Naive thymus-derived CD4-positive, alpha-beta T cell (primary cell): ENCODE measurements at regions not wholly inside any gene's neighbourhood (a gene's known extent, or its start where the extent isn't known, plus 50 kb on each side); places are given as distances from the start of the nearest gene placed in this dataset.

Experiments
- ATAC-seq: fragments of 150-1000 bp; cut with Tn5 transposase; 2 replicates; pipeline ENCODE4 v1.10.0; 2021; ENCODE audit warnings: mild to moderate bottlenecking, moderate library complexity
- CTCF ChIA-PET: fragments of 350-600 bp; sonication (Branson Sonifier 250); formaldehyde crosslinking; loops from one replicate; lab custom pipeline; 2021; ENCODE audit warnings: antibody characterized with exemption; lab: Charles Lee
- POLR2A ChIA-PET: fragments of 350-600 bp; sonication (Branson Sonifier 250); formaldehyde crosslinking; loops from one replicate; lab custom pipeline; 2021; ENCODE audit warnings: antibody characterized with exemption, inconsistent platforms; lab: Charles Lee
- DNase-seq, 9 donors: peaks; one replicate each; pipeline versions ENCODE4 v3.0.0 to v3.0.0-alpha.2; 2020 to 2022; ENCODE audit warnings: mixed read lengths in 1 of 9
- H3K27ac ChIP-seq: one replicate; pipeline ENCODE4 v1.7.0; 2013; ENCODE audit warnings: mild to moderate bottlenecking, low read depth, low read length, moderate library complexity
- H3K27me3 ChIP-seq, 2 donors: one replicate each; pipeline ENCODE4 v1.7.0; 2013; ENCODE audit warnings: low read length in 2 of 2, mild to moderate bottlenecking in 2 of 2, moderate library complexity in 2 of 2; ENCODE audit not compliant: control insufficient read depth in 2 of 2, insufficient read depth in 2 of 2
- H3K36me3 ChIP-seq, 3 experiments: 1 replicate in 2 of 3; 2 replicates in 1 of 3; pipeline ENCODE4 v1.7.0; 2013; ENCODE audit warnings: low read length in 3 of 3, mild to moderate bottlenecking in 3 of 3, moderate library complexity in 1 of 3; ENCODE audit not compliant: insufficient read depth in 3 of 3, control insufficient read depth in 2 of 3
- H3K4me1 ChIP-seq, 2 donors: one replicate each; pipeline ENCODE4 v1.7.0; 2013; ENCODE audit warnings: low read length in 2 of 2, mild to moderate bottlenecking in 2 of 2, moderate library complexity in 1 of 2; ENCODE audit not compliant: control insufficient read depth in 2 of 2, insufficient read depth in 2 of 2
- H3K4me3 ChIP-seq: 2 replicates; pipeline ENCODE4 v1.7.0; 2013; ENCODE audit warnings: mild to moderate bottlenecking, low read length
- H3K9me3 ChIP-seq, 3 experiments: 1 replicate in 2 of 3; 2 replicates in 1 of 3; pipeline ENCODE4 v1.7.0; 2013; ENCODE audit warnings: low read length in 3 of 3; ENCODE audit not compliant: control insufficient read depth in 2 of 3
- H3K27ac Mint-ChIP-seq, 9 donors: one replicate each; pipeline ENCODE4 v1.8.0; 2020 to 2022; ENCODE audit warnings: mixed read lengths in 9 of 9, mild to moderate bottlenecking in 8 of 9, moderate library complexity in 5 of 9, inconsistent platforms in 2 of 9
- H3K27me3 Mint-ChIP-seq, 5 donors: one replicate each; pipeline ENCODE4 v1.8.0; 2021 to 2022; ENCODE audit warnings: mixed read lengths in 5 of 5, mild to moderate bottlenecking in 1 of 5
- H3K36me3 Mint-ChIP-seq, 5 donors: one replicate each; pipeline ENCODE4 v1.8.0; 2020 to 2022; ENCODE audit warnings: mixed read lengths in 5 of 5, mild to moderate bottlenecking in 3 of 5, inconsistent platforms in 1 of 5
- H3K4me1 Mint-ChIP-seq, 7 donors: one replicate each; pipeline ENCODE4 v1.8.0; 2020 to 2022; ENCODE audit warnings: mixed read lengths in 7 of 7, mild to moderate bottlenecking in 3 of 7, inconsistent platforms in 1 of 7
- H3K4me3 Mint-ChIP-seq, 10 donors: one replicate each; pipeline ENCODE4 v1.8.0; 2020 to 2022; ENCODE audit warnings: mild to moderate bottlenecking in 10 of 10, mixed read lengths in 10 of 10, moderate library complexity in 6 of 10, inconsistent platforms in 2 of 10
- H3K9me3 Mint-ChIP-seq, 11 donors: one replicate each; pipeline ENCODE4 v1.8.0; 2020 to 2022; ENCODE audit warnings: mixed read lengths in 11 of 11, mild to moderate bottlenecking in 4 of 11, inconsistent platforms in 1 of 11, moderate library complexity in 1 of 11
- intact Hi-C, 2 donors: fragments of 100-400 bp; cut with micrococcal nuclease; formaldehyde crosslinking; loops; one replicate each; pipeline ENCODE4 v1.15.1; 2023

DNA sequence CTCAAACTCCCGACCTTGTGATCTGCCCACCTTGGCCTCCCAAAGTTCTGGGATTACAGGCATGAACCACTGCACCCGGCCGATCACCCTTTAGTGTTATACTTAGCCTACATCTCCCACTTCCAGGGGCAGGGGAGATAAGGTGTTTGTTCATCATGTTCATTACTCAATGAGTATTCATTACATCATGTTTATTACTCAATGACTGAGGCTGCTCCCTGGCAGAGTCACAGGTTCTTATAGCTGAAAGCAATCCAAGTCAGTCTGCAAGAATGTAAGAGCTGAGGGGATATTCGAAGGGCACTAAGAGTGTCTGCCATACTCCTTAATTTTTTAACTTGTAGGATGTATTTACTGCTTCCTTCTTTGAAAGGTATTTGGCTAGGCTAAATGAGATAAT, 214.2 kb downstream of the SPATA31D1 start:
- Mint-ChIP-seq H3K4me1 (no peaks in the 10 kb centered on the region), H3K4me3 (no peak overlapping the region), H3K36me3 (no peaks in the 10 kb centered on the region), H3K27me3 (no peaks in the 10 kb centered on the region), H3K9me3 (peaks cover 0 to 3% (median 0%) of the 10 kb centered on the region in 11 donors), H3K27ac (no peak overlapping the region)
- ATAC-seq (no peak), DNase-seq (no peak)
- Histone ChIP-seq H3K9me3 (no peaks in the 10 kb centered on the region), H3K27me3 (no peaks in the 10 kb centered on the region), H3K4me1 (no peaks in the 10 kb centered on the region), H3K27ac (no peak overlapping the region), H3K4me3 (no peak overlapping the region), H3K36me3 (no peaks in the 10 kb centered on the region)
- CTCF ChIA-PET: no interaction called here
- intact Hi-C loops: no loop called here
- POLR2A ChIA-PET: no interaction called here

DNA sequence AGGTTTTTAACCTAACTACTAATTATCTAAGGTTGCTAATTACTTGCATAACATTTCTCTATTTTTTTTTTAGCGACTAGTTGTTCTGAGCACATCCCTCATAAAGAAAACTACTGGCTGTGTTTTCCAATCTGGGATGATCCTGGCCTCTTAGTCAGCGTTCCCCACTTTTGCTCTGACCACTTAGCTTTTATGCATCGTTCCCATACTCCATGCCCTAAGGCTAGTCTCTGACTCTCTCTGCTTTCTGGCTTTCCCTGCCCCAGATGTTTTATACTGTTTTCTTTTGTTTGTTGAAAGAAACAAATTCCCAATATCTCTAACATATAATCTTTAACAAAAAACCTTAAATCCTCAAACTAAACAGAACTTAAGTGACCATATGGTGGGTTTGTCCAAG, 217.9 kb downstream of the SPATA31D1 start:
- H3K4me1 Mint-ChIP-seq: no peaks in the 10 kb centered on the region
- Histone ChIP-seq H3K4me1 (no peaks in the 10 kb centered on the region), H3K27ac (no peak overlapping the region), H3K36me3 (no peaks in the 10 kb centered on the region), H3K4me3 (no peak overlapping the region), H3K27me3 (no peaks in the 10 kb centered on the region), H3K9me3 (peaks cover 0 to 5% (median 0%) of the 10 kb centered on the region in 3 experiments)
- H3K36me3 Mint-ChIP-seq: no peaks in the 10 kb centered on the region
- no peak overlapping the region for H3K4me3 Mint-ChIP-seq
- DNase-seq: no peak
- ATAC-seq: no peak
- ChIA-PET POLR2A (no interaction called here), CTCF (no interaction called here)
- H3K27ac Mint-ChIP-seq: no peak overlapping the region
- H3K27me3 Mint-ChIP-seq: no peaks in the 10 kb centered on the region
- peaks cover 0 to 22% (median 6%) of the 10 kb centered on the region in 11 donors for H3K9me3 Mint-ChIP-seq
- intact Hi-C loops: no loop called here

DNA sequence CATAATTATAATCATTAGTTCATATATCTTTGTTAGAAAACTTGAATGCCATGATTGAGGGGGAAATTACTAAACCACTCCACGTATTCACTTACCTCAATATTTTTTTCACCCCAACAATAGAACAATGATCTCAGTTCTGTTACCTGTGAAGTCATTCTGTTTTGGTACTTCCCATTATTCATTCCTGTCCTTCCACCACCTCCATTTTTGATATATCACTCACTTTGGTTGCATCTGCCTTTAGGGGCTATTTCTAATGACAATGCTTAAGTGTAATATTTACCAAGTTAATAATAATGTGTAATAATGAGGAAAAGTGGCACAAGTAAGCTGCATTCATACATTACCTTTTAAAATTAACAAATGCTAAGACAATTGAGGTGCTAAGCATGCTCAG, 218.4 kb downstream of the SPATA31D1 start:
- CTCF ChIA-PET: no interaction called here
- no peaks in the 10 kb centered on the region for H3K36me3 Mint-ChIP-seq
- H3K4me1 Mint-ChIP-seq: no peaks in the 10 kb centered on the region

DNA sequence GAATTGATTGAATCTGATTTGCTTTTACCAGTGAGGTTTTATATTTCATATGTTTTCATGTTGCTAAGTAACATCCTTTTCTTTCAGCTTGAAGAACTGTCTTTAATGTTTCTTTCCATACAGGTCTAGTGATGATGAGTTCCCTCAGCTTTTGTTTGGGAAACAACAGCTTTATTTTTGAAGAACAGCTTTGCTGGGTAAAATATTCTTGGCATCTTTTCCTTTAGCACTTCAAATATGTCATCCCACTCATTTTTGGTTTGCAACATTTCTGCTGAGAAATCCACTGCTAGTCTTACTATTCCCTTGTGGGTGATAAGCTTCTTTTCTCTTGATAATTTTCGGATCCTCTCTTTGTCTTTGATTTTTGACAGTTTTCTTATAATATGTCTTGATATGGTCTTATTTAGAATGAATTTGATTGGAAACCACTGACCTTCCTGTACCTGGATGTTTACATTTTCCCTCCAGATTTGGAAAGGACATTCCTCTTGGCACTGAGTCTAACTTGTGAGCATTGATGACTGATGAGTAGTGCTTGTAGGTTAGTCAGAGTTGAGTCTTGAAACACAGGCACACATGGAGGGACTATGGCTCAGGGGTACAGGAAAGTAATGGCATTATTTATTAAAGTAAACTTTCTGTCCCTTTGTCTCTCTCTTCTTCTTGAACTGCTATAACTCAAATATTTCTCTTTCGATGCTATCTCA, 220.3 kb downstream of the SPATA31D1 start:
- no peak overlapping the region for H3K27ac Mint-ChIP-seq
- H3K4me1 ChIP-seq: no peaks in the 10 kb centered on the region
- POLR2A ChIA-PET: no interaction called here
- DNase-seq (no peak), ATAC-seq (no peak)
- no peak overlapping the region for H3K4me3 ChIP-seq
- peaks cover 0 to 22% (median 7%) of the 10 kb centered on the region in 11 donors for H3K9me3 Mint-ChIP-seq
- H3K27me3 ChIP-seq: no peaks in the 10 kb centered on the region
- H3K9me3 ChIP-seq: peaks cover 0 to 5% (median 0%) of the 10 kb centered on the region in 3 experiments
- no peaks in the 10 kb centered on the region for H3K36me3 ChIP-seq
- no peak overlapping the region for H3K4me3 Mint-ChIP-seq
- no peak overlapping the region for H3K27ac ChIP-seq
- H3K27me3 Mint-ChIP-seq: no peaks in the 10 kb centered on the region
- H3K4me1 Mint-ChIP-seq: no peaks in the 10 kb centered on the region
- CTCF ChIA-PET: no interaction called here
- no peaks in the 10 kb centered on the region for H3K36me3 Mint-ChIP-seq
- intact Hi-C loops: no loop called here

More for the DNA sequence above, 218.4 kb downstream of the SPATA31D1 start:
- H3K9me3 Mint-ChIP-seq: peaks cover 0 to 22% (median 6%) of the 10 kb centered on the region in 11 donors
- Histone ChIP-seq H3K4me1 (no peaks in the 10 kb centered on the region), H3K27me3 (no peaks in the 10 kb centered on the region), H3K4me3 (no peak overlapping the region), H3K27ac (no peak overlapping the region), H3K9me3 (peaks cover 0 to 5% (median 0%) of the 10 kb centered on the region in 3 experiments), H3K36me3 (no peaks in the 10 kb centered on the region)
- H3K27me3 Mint-ChIP-seq: no peaks in the 10 kb centered on the region
- POLR2A ChIA-PET: no interaction called here
- ATAC-seq (no peak), DNase-seq (no peak)
- intact Hi-C loops: no loop called here
- H3K27ac Mint-ChIP-seq: no peak overlapping the region
- H3K4me3 Mint-ChIP-seq: no peak overlapping the region

DNA sequence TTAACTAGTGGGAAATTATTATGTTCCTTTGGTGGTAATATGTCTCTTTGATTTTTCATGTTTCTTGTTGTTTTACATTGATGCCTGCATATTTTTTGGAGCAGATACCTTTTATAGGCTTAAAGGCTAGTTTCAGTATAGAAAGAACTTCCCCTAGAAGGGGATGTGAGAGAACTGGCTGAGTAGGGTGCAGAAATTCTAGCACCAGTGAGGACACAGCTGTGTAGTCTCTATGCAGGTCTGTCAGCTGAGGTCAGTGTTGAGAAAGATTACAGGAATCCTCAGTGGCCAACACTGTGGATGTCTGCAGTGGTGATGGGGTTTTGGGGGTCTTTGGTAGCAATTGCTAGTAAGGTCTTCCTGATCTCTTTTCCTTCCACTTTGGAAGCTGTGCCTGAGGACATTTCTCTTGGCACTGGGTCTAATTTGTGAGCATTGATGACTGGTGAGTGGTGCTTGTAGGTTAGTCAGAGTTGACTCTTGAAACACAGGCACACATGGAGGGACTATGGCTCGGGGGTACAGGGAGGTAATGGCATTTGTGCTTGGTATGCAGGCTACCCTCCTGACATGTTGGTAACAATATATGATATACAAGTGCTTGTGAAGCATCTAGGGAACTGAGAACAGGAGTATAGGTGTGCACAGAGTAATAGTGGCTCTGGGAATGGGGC, 221.4 kb downstream of the SPATA31D1 start:
- Mint-ChIP-seq H3K27me3 (no peaks in the 10 kb centered on the region), H3K9me3 (peaks cover 0 to 22% (median 7%) of the 10 kb centered on the region in 11 donors), H3K36me3 (no peaks in the 10 kb centered on the region), H3K4me1 (no peaks in the 10 kb centered on the region), H3K4me3 (no peak overlapping the region), H3K27ac (no peak overlapping the region)
- intact Hi-C loops: no loop called here
- no peaks in the 10 kb centered on the region for H3K27me3 ChIP-seq
- DNase-seq (no peak), ATAC-seq (no peak)
- no peaks in the 10 kb centered on the region for H3K36me3 ChIP-seq
- ChIA-PET POLR2A (no interaction called here), CTCF (no interaction called here)
- no peak overlapping the region for H3K27ac ChIP-seq
- H3K9me3 ChIP-seq: peaks cover 0 to 5% (median 0%) of the 10 kb centered on the region in 3 experiments
- H3K4me3 ChIP-seq: no peak overlapping the region
- H3K4me1 ChIP-seq: no peaks in the 10 kb centered on the region

DNA sequence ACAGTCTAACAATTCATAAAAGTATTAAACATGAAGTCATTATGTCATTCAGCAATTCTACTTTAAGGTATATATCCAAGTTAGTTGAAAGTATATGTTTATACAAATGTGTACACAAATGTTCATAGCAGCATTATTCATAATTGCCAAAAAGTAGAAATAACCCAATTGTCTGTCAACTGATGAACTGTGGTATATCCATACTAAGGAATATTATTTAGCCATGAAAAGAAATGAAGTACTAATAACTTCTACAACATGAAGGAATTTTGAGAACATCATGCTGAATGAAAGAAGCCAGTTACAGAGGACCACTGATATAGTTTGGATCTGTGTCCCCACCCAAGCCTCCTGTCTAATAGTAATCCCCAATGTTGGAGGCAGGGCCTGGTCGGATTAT, 224.3 kb downstream of the SPATA31D1 start:
- no peak overlapping the region for H3K27ac Mint-ChIP-seq
- H3K27ac ChIP-seq: no peak overlapping the region
- no peaks in the 10 kb centered on the region for H3K4me1 Mint-ChIP-seq
- no peaks in the 10 kb centered on the region for H3K27me3 ChIP-seq
- ChIA-PET CTCF (no interaction called here), POLR2A (no interaction called here)
- H3K9me3 Mint-ChIP-seq: peaks cover 0 to 28% (median 9%) of the 10 kb centered on the region in 11 donors
- H3K27me3 Mint-ChIP-seq: no peaks in the 10 kb centered on the region
- H3K4me3 Mint-ChIP-seq: no peak overlapping the region
- ATAC-seq (no peak), DNase-seq (no peak)
- H3K9me3 ChIP-seq: peaks cover 0 to 5% (median 0%) of the 10 kb centered on the region in 3 experiments
- H3K36me3 Mint-ChIP-seq: no peaks in the 10 kb centered on the region
- H3K4me3 ChIP-seq: no peak overlapping the region
- H3K4me1 ChIP-seq: no peaks in the 10 kb centered on the region
- no peaks in the 10 kb centered on the region for H3K36me3 ChIP-seq
- intact Hi-C loops: no loop called here

DNA sequence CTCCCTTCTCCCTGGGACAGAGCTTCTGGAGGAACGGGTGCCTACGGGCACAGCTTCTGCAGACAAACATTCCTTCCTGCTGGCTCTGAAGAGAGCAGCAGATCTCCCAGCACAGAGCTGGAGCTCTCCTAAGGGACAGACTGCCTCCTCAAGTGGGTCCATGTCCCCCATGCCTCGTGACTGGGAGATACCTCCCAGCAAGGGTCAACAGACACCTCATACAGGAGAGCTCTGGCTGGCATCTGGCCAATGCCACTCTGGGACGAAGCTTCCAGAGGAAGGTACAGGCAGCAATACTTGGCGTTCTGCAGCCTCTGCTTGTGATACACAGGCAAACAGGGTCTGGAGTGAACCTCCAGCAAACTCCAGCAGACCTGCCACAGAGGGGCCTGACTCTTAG, 227.9 kb downstream of the SPATA31D1 start:
- ChIA-PET POLR2A (no interaction called here), CTCF (no interaction called here)
- no peaks in the 10 kb centered on the region for H3K4me1 ChIP-seq
- Mint-ChIP-seq H3K4me1 (no peaks in the 10 kb centered on the region), H3K9me3 (peaks cover 0 to 18% (median 6%) of the 10 kb centered on the region in 11 donors), H3K36me3 (no peaks in the 10 kb centered on the region), H3K27me3 (no peaks in the 10 kb centered on the region), H3K27ac (no peak overlapping the region), H3K4me3 (no peak overlapping the region)
- H3K9me3 ChIP-seq: no peaks in the 10 kb centered on the region
- H3K36me3 ChIP-seq: no peaks in the 10 kb centered on the region
- no peak for ATAC-seq
- no peak overlapping the region for H3K4me3 ChIP-seq
- intact Hi-C loops: no loop called here
- H3K27ac ChIP-seq: no peak overlapping the region
- DNase-seq: no peak
- H3K27me3 ChIP-seq: no peaks in the 10 kb centered on the region
